Non-pigmented ciliary epithelial cell (primary cell): ENCODE measurements at regions not wholly inside any gene's neighbourhood (a gene's known extent, or its start where the extent isn't known, plus 50 kb on each side); places are given as distances from the start of the nearest gene placed in this dataset.

Source experiments
- DNase-seq: peaks from one replicate; pipeline ENCODE4 v3.0.0-alpha.2; 2010; ENCODE audit warnings: low read depth

- DNase-seq: no peak
These were observed 334.5 kb downstream of the SMAD2 start for GRCh38 chr18:47595831-47596501.

GRCh38 chr18:47594621-47595086, 335.8 kb downstream of the SMAD2 start:
- no peak for DNase-seq

GRCh38 chr18:47593744-47594472, 336.6 kb downstream of the SMAD2 start:
- no peak for DNase-seq

- DNase-seq: no peak
These were observed 339.0 kb downstream of the SMAD2 start for GRCh38 chr18:47591429-47591828.

GRCh38 chr18:47587587-47587986, 336.1 kb upstream of the SKOR2 start:
- DNase-seq: no peak

DNA sequence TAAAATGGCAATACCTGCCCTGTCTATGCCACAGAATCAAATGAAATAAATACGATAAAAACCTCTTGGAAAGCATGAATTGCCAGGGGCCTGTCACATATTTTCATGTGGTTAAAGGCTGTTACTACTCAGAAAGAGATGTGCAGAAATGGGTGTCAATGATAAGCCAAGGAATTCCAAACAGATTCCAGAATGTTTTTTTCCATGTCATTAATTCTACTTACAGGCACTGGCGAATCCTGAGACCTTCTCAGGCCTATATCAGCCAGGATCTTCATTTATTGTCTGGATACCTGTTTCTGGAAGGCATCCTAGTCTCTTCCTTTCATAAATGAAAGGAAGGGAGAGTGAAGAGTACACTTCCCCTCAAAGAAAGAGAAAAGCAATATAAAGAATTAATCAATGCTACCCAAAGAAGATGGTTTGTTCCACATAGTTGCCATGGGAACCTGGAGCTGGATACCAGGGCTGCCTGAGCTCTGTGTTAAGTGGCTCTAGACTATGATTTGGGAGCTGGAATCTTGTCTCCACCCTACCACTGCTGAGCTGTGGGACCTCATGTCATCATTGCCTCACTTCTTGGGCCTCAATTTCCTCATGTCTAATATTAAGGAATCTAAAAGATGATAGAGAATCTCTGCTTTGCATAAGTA, 335.1 kb upstream of the SKOR2 start:
- DNase-seq: no peak

GRCh38 chr18:47585914-47586313, 334.5 kb upstream of the SKOR2 start:
- no peak for DNase-seq

- no peak for DNase-seq
These were observed 333.7 kb upstream of the SKOR2 start for GRCh38 chr18:47585136-47585535.

- no peak for DNase-seq
These were observed 330.6 kb upstream of the SKOR2 start for GRCh38 chr18:47582093-47582492.

DNA sequence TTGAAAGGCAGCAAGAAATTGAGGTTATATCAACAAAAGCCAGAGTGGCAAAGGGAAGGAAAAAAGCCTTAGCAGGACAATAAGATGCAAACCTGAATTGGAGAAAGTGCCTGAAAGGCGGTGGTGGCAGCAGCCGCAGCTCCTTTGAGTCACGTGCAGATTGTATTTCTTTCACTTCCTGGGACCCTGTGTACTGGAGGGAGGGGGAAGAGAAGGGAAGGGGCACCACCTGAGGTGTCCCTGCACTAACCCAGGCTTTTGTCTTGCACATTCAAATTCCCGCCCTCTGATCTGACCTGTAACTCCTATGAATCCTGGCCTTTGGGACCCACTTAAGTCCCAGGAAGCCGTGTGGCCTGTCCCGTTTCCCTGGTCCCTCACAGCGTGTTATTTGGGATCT, 326.1 kb upstream of the SKOR2 start:
- DNase-seq: no peak

DNA sequence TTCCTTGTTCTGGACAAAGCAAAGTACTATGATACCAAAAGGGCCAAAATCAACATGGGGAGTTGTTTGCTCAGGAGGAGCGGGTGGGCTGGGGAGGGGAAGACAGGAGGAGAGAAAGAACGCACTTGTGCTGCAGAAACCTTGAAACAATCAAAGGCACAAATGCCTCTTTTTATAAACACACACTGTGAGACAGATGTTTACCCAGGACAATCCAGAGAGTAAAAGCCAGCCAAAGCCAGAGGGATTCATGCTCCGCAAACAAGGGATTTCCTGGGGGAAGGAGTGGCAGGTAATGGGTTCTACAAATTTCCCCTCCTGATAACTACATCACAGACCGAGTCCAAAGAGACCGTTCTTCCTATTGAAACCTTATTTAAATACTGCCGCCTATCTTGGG, 323.5 kb upstream of the SKOR2 start:
- DNase-seq: no peak

DNA sequence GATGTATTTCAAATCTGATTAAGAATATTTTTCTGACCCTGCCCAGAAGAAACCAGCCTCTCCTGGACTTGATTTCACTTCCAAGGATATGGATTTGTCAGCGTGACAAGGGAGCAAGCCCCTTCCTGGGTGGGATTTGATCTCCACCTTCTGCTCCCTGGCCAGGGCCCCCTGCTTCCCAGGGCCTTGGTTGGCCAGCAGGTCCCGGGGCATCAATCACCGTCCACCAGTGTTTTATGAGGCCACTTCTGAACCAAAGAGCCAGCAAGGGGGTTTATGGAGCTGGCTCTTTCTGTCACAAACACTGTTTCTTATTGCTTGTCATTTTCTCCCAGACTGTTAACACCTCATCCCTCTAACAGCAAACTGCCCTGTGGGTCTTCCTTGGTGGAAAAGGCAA, 320.5 kb upstream of the SKOR2 start:
- DNase-seq: no peak

DNA sequence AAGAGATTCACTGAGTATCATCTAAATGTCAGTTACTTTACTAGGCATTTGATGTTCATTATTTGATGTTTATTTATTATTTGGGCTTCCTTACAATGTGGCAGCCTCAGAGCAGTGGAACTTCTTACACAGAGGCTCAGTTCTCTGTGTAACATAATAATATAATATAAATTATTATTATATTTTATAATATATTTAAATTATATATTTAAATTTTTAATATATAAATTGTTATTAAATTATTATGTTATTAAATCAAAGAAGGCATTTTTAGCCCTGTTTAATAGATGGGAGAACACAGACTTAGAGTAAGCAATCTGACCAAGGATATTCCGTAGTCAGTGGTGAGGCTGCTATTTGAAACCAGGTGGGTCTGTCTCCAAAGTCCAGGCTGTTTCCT, 315.3 kb upstream of the SKOR2 start:
- DNase-seq: no peak

DNA sequence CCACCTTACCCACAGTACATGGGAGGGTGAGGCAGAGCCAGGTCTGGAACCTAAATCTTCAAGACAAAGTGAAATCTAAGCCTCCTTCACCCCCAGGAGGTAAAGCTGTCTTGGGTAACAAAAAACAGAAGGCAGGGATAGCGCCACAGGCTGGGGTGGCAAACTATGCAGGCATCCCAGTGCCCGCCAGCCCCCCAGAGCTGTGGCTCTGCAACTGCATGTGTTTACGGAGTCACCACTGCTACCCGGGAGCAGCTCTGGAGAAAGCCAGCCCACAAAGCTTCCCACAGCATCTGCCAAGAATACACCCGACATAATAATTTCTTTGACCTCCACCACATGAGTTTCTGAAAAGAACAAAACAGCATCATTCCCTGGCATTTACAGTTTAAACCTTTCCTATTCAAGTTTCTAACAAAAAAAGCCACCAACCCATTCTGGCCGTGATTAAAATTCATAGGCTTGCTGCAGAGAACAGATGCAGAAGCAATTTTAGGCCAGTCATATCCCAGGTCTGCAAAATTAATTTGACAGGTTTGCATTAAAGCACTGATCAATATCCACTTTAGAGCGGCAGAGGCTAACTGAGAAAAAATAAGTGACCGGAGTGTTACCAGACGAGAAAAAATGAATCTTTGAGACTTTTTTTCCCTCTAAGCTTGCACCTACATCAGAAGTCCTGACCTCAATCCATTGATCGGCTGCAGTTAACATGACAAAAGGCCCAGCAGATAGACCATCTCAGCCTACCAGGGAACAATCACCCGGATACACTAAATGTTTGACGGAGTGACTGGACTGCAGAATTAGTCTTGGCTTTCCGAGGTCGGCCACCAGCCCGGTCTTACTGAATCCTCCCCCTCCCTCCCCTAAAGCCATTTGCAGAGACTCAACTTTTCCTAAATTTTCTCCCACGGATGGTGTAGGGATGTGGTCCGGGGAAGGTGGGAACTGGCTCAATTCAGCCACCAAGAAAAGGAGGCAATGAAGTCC, 309.6 kb upstream of the SKOR2 start:
- DNase-seq: no peak

GRCh38 chr18:47558110-47558750, 306.8 kb upstream of the SKOR2 start:
- no peak for DNase-seq

GRCh38 chr18:47557160-47557559, 305.7 kb upstream of the SKOR2 start:
- no peak for DNase-seq

- DNase-seq: no peak
These were observed 301.3 kb upstream of the SKOR2 start for GRCh38 chr18:47552783-47553182.

- no peak for DNase-seq
These were observed 299.2 kb upstream of the SKOR2 start for GRCh38 chr18:47550611-47551010.

DNA sequence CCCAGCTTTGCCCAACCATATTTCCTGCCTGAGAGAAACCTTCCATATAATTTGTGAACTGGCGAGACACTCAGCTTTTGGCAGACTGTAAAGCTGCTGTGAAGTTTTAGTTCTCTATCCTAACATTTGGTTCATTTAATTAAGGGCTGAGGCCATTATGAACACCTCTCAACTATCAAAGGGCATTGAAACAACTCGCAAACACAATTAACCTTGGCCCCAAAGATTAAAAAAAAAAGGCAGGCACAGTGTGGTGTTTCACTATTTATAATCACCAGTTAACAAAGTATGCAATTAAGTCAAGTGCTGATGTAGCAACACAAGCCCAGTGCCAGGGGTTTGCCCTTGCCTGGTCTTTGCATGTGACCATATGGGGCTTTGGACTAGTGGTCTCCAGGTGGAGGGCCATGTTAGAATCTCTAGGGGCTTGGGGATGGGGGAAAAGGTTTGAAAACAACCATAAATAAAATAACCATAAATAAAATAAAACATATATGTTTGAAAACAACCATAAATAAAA, 297.6 kb upstream of the SKOR2 start:
- DNase-seq: no peak

DNA sequence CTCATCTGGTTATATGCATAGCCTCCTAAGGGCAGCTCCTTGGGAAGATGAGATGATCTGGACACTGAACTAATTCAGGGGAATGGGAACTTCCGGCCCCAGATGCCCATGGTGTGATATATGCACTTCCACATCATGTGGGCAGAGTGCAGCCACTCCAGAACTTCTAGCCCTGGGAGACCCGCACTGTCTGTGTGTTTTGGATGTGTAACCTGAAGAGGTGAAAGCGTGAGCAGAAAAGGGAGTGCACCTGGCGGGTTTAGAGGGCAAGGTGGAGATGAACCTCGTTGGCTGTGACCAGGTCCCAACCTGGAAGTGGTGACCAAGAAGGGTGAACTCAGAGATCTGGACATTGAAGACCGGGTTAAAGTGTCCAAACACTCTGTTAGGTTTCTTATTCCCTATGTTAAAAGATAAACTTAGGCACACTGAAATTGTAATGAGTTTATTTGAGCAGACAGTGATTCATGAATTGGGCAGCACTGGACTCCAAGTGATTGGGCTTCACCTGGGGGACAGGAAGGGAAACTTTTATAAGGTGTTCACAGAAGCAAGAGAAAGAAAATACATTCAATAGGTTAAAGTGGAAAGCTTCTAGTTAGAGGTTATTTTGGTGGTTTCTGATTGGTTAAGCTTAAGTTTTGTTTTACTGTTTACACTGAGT, 296.2 kb upstream of the SKOR2 start:
- no peak for DNase-seq

DNA sequence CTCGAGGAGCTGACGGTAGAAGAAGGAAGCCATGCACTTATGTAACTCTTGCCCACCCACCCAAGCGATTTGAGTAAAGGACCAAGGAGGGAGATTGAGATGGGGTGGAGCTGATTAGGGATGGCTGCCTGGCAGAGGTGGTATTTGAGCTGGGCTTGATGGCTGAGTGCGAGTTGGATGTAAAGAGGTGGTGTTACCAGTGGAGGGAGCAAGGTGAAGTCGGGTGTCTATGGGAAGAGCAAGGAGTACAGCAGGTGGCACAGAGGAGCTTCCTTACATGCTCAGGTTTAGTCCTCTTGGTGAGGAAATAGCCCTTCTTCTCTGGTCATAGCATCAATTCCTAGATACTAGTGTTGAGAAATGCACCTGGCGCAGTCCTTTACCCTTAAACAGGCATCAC, 294.2 kb upstream of the SKOR2 start:
- no peak for DNase-seq
